ENCODE measurements at regions not wholly inside any gene's neighbourhood (a gene's known extent, or its start where the extent isn't known, plus 50 kb on each side); places are given as distances from the start of the nearest gene placed in this dataset.

DNA sequence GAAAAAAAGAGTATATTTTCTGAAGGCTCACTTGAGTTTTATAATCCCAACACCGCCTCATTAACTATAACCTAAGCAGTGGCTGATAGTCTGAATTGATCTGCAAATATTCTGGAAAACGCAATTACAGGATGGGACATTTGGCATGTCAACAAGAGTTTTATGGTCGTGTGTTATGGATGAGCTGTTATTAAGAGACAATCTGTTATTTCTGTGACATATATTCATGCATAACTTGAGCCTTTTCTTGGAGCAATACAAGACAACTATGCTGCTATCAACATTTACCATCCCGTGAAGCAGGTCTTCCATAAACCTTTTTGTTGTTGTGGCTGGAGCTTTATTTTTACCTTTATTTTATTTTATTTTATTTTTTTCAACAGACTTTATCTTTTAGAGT lies 164.4 kb downstream of the SCG2 start:
- Histone ChIP-seq H3K4me2 (ENCODE audit: insufficient read depth, low read length) (no peak overlapping the region), H3K9me3 (ENCODE audit: low read depth, low read length) (no peaks in the 10 kb centered on the region), H3K27ac (ENCODE audit: low read depth, low read length) (no peak overlapping the region), H3K4me3 (ENCODE audit: insufficient read depth, low read length) (no peak overlapping the region), H2AFZ (ENCODE audit: low read length) (no peak overlapping the region), H3K79me2 (ENCODE audit: insufficient read depth, low read length) (no peaks in the 10 kb centered on the region), H3K27me3 (ENCODE audit: insufficient read depth, low read length) (no peaks in the 10 kb centered on the region), H3K36me3 (ENCODE audit: insufficient read depth, low read length) (no peaks in the 10 kb centered on the region), H3K4me1 (ENCODE audit: insufficient read depth, low read length) (no peaks in the 10 kb centered on the region), H4K20me1 (ENCODE audit: insufficient read depth, low read length) (no peaks in the 10 kb centered on the region)
- TF ChIP-seq CTCF (IDR thresholded peaks at IDR 0.05; ENCODE audit: extremely low read depth, low read depth, low read length) = no peak
- no peak for DNase-seq (ENCODE audit: insufficient read length, low spot score, missing footprints)

DNA sequence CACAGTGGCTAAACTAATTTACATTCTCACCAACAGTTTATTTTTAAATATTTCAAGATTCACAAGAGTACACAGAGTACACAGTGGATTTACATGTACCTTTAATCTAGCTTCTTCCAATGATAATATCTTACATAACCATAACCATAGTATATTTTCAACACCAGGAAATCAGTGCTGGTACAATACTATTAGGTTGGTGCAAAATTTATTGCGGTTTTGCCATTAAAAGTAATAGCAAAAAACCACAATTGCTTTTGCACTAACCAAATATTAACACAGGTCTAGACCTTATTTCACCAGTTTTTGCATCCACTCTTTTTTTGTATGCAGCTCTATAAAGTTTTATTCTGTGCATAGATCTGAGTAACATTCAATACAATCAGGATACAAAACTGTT lies 163.0 kb downstream of the SCG2 start:
- no peaks in the 10 kb centered on the region for H3K4me1 ChIP-seq (ENCODE audit: insufficient read depth, low read length)
- H3K27me3 ChIP-seq (ENCODE audit: insufficient read depth, low read length) = no peaks in the 10 kb centered on the region
- no peaks in the 10 kb centered on the region for H3K36me3 ChIP-seq (ENCODE audit: insufficient read depth, low read length)
- H3K27ac ChIP-seq (ENCODE audit: low read depth, low read length) = no peak overlapping the region
- no peaks in the 10 kb centered on the region for H4K20me1 ChIP-seq (ENCODE audit: insufficient read depth, low read length)
- no peaks in the 10 kb centered on the region for H3K9me3 ChIP-seq (ENCODE audit: low read depth, low read length)
- no peaks in the 10 kb centered on the region for H3K79me2 ChIP-seq (ENCODE audit: insufficient read depth, low read length)
- no peak for DNase-seq (ENCODE audit: insufficient read length, low spot score, missing footprints)
- H2AFZ ChIP-seq (ENCODE audit: low read length) = no peak overlapping the region
- no peak overlapping the region for H3K4me3 ChIP-seq (ENCODE audit: insufficient read depth, low read length)
- no peak overlapping the region for H3K4me2 ChIP-seq (ENCODE audit: insufficient read depth, low read length)
- TF ChIP-seq CTCF (IDR thresholded peaks at IDR 0.05; ENCODE audit: extremely low read depth, low read depth, low read length) = no peak

DNA sequence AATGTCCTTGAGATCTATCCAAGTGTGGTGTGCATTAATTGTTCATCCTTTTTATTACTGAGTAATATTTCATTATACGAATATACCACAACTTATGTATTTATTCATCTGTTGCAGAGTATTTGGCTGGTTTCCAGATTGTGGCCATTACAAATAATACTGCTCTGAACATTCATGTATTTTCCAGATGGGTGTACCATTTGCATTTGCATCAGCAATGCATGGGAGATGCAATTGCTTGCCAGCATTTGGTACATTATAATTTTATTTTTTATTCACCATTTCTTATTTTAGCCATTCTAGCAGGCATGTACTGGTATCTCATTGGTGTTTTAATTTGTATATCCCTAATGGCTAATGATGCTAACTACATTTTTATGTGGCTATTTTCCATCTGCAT lies 162.4 kb downstream of the SCG2 start:
- Histone ChIP-seq H3K4me2 (ENCODE audit: insufficient read depth, low read length) (no peak overlapping the region), H4K20me1 (ENCODE audit: insufficient read depth, low read length) (no peaks in the 10 kb centered on the region), H3K27me3 (ENCODE audit: insufficient read depth, low read length) (no peaks in the 10 kb centered on the region), H3K36me3 (ENCODE audit: insufficient read depth, low read length) (no peaks in the 10 kb centered on the region), H3K79me2 (ENCODE audit: insufficient read depth, low read length) (no peaks in the 10 kb centered on the region), H3K27ac (ENCODE audit: low read depth, low read length) (no peak overlapping the region), H3K9me3 (ENCODE audit: low read depth, low read length) (no peaks in the 10 kb centered on the region), H3K4me1 (ENCODE audit: insufficient read depth, low read length) (no peaks in the 10 kb centered on the region), H3K4me3 (ENCODE audit: insufficient read depth, low read length) (no peak overlapping the region), H2AFZ (ENCODE audit: low read length) (no peak overlapping the region)
- TF ChIP-seq CTCF (IDR thresholded peaks at IDR 0.05; ENCODE audit: extremely low read depth, low read depth, low read length) = no peak
- no peak for DNase-seq (ENCODE audit: insufficient read length, low spot score, missing footprints)

- Histone ChIP-seq H3K27ac (ENCODE audit: low read depth, low read length) (no peak overlapping the region), H2AFZ (ENCODE audit: low read length) (no peak overlapping the region), H3K27me3 (ENCODE audit: insufficient read depth, low read length) (no peaks in the 10 kb centered on the region), H3K9me3 (ENCODE audit: low read depth, low read length) (no peaks in the 10 kb centered on the region), H3K4me2 (ENCODE audit: insufficient read depth, low read length) (peak overlapping the region; percentile 26), H4K20me1 (ENCODE audit: insufficient read depth, low read length) (no peaks in the 10 kb centered on the region), H3K4me3 (ENCODE audit: insufficient read depth, low read length) (no peak overlapping the region), H3K4me1 (ENCODE audit: insufficient read depth, low read length) (no peaks in the 10 kb centered on the region), H3K79me2 (ENCODE audit: insufficient read depth, low read length) (no peaks in the 10 kb centered on the region), H3K36me3 (ENCODE audit: insufficient read depth, low read length) (no peaks in the 10 kb centered on the region)
- DNase-seq (ENCODE audit: insufficient read length, low spot score, missing footprints) = no peak
- TF ChIP-seq CTCF (IDR thresholded peaks at IDR 0.05; ENCODE audit: extremely low read depth, low read depth, low read length) = no peak
Observed at GRCh38 chr2:223442847-223443246, 159.3 kb downstream of the SCG2 start.
